Fibroblast of villous mesenchyme (primary cell): ENCODE measurements at regions not wholly inside any gene's neighbourhood (a gene's known extent, or its start where the extent isn't known, plus 50 kb on each side); places are given as distances from the start of the nearest gene placed in this dataset.
"Not testable (repeated sequence)": the region's sequence is repeated elsewhere in the genome, so short reads cannot be mapped to it uniquely, and the experiment has no call there.

ENCODE experiments used
- DNase-seq: peaks from one replicate; pipeline ENCODE4 v3.0.0-alpha.2; 2010; ENCODE audit warnings: low read depth
- H3K4me3 ChIP-seq: 2 replicates; pipeline ENCODE4 v1.5.1; 2011; ENCODE audit warnings: low read depth, mild to moderate bottlenecking, low read length
- TF ChIP-seq, protein P1 (sequence below): IDR thresholded peaks from 2 replicates; pipeline ENCODE4 v1.5.1; 2012; ENCODE audit warnings: low read depth, mild to moderate bottlenecking, low read length; ENCODE audit not compliant: insufficient read depth

DNA sequence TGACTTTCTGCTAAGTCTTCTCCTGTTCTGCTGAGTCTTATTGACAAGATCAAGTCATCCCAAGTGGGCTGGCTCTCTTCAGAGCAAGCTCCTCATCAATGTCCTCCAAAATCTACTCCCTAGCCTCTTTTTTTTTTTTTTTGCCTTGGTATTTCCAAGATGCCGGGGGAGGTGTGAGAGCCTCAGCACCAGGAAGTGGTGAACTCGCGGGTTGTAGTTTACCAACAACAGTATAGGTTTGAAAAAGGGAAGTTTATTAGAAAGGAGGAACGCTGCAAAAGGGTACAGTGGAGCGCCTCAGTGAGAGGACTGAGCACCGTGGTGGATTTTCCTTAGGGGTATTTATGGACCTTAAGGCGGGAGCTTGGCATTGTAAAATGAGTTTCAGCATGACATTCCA lies 94.3 kb upstream of the SGO1 start:
- DNase-seq, result no peak
- TF ChIP-seq, protein P1, sequence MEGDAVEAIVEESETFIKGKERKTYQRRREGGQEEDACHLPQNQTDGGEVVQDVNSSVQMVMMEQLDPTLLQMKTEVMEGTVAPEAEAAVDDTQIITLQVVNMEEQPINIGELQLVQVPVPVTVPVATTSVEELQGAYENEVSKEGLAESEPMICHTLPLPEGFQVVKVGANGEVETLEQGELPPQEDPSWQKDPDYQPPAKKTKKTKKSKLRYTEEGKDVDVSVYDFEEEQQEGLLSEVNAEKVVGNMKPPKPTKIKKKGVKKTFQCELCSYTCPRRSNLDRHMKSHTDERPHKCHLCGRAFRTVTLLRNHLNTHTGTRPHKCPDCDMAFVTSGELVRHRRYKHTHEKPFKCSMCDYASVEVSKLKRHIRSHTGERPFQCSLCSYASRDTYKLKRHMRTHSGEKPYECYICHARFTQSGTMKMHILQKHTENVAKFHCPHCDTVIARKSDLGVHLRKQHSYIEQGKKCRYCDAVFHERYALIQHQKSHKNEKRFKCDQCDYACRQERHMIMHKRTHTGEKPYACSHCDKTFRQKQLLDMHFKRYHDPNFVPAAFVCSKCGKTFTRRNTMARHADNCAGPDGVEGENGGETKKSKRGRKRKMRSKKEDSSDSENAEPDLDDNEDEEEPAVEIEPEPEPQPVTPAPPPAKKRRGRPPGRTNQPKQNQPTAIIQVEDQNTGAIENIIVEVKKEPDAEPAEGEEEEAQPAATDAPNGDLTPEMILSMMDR, result no peak
- no peak overlapping the region for H3K4me3 ChIP-seq

DNA sequence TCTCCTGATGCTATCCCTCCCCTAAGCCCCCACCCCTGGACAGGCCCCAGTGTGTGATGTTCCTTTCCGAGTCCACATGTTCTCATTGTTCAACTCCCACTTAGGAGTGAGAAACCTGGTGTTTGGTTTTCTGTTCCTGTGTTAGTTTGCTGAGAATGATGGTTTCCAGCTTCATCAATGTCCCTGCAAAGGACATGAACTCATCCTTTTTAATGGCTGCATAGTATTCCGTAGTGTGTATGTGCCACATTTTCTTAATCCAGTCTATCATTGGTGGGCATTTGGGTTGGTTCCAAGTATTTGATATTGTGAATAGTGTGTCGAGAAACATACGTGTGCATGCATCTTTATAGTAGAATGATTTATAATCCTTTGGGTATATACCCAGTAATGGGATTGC lies 80.0 kb upstream of the SGO1 start:
- not testable (repeated sequence) for H3K4me3 ChIP-seq, DNase-seq

DNA sequence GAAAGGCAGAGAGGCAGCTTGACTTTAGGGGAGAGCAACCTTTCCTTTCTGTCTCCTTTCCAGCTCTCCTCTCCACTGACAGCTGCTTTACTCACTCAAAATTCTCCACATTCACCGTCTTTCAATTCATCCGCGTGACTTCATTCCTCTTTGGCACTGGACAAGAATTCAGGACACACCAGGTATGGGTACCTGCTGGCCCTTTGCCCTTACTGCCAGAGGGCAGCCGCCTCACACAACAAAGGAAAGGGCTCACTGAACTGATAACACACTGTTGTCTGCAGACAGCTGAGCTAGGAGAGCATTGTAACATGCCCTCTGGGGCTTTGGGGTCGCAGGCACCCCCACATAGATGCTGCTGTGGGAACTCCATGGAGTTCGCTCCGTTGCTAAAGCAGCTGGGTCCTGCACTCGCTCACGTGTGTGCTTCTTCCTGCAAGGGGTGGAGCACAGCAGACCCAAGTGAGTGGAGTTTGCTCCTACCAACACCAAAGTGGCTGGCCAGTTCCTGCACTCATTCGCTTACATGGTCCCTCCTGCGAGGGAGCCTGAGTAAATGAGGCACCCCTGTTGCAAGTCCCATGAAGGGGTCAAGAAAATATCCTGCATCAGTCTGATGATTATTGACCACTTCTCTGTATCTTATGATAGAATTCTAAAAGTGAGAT lies 79.0 kb upstream of the SGO1 start:
- TF ChIP-seq, protein P1, result no peak
- no peak overlapping the region for H3K4me3 ChIP-seq
- no peak for DNase-seq

DNA sequence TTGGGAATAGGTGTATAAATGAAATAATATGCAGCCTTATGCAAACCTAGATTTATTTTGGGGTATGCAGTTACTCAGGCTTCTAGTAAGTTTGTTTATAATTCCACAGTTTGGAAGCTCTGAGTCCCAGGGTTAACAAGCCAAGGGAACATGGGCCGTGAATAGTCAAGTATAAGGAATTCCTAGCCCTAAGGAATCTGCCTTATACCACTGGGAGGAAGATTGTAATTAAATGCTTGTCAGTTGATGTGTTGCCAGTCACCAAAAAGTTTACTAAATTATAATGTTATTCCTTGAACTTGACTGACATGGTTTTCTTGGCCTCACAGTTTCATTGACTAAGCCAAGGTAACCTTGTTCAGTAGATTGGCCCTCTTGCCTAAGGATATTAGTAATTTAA lies 72.4 kb upstream of the SGO1 start:
- TF ChIP-seq, protein P1, result no peak
- no peak for DNase-seq
- H3K4me3 ChIP-seq, result no peak overlapping the region

DNA sequence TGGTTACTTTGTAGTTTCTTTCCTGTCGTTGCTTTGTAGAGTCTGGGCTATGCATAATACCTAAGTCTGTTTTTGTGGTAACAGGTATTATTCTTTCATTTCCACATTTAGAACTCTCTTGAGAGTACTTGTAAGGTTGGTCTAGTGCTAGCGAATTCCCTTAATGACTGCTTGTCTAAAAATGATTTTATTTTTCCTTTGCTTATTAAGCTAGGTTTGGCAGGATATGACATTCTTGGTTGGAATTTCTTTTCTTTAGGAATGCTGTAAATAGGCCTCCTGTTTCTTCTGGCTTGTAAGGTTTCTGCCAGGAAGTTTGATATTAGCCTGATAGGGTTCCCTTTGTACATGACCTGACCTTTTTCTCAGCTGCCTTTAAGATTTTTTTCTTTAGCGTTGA lies 70.1 kb upstream of the SGO1 start:
- TF ChIP-seq, protein P1, result no peak
- no peak for DNase-seq

DNA sequence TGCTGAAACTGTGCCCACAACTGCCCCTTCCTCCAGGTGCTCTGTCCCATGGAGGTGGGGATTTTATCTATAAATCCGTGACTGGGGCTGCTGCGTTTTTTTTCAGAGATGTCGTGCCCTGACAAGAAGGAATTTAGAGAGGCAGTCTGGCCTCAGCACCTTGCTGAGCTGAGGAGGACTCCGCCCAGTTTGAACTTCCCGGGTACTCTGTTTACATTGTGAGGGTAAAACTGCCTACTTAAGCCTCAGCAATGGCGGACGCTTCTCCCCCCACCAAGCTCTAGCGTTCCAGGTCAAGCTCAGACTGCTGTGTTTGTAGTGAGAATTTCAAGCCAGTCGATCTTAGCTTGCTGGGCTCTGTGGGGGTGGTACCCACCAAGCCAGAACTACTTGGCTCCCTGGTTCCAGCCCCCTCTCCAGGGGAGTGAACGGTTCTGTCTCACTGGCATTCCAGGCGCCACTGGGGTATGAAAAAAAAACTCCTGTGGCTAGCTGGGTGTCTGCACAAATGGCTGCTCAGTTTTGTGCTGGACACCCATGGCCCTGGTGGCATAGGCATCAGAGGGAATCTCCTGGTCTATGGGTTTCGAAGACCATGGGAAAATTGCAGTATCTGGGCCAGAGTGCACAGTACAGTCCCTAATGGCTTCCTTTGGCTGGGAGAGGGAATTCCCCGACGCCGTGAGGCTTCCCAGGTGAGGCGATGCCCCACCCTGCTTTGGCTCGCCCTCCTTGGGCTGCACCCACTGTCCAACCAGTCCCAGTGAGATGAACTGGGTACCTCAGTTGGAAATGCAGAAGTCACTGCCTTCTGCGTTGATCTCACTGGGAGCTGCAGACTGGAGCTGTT lies 68.5 kb upstream of the SGO1 start:
- TF ChIP-seq, protein P1, result no peak
- DNase-seq, result no peak
- no peak overlapping the region for H3K4me3 ChIP-seq

More for the DNA sequence above, 70.1 kb upstream of the SGO1 start:
- H3K4me3 ChIP-seq, result no peak overlapping the region

DNA sequence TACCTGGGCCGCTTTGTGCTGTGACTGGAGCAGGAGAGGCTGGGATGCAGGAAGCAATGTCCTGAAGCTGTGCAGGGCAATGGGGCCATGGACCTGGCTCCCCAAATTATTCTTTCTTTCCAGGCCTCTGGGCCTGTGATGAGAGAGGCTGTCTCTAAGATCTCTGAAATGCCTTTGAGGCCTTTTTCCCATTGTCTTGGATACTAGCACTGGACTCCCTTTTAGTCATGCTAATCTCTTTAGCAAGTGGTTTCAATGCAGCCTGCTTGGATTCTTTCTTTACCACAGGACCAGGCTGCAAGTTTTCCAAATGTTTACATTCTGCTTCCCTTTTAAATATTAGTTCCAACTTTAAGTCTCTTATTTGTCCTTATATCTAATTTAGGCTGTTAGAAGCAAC lies 64.8 kb upstream of the SGO1 start:
- no peak overlapping the region for H3K4me3 ChIP-seq
- no peak for DNase-seq
- TF ChIP-seq, protein P1, result no peak
